IPS-18c (cell line): ENCODE measurements at regions not wholly inside any gene's neighbourhood (a gene's known extent, or its start where the extent isn't known, plus 50 kb on each side); places are given as distances from the start of the nearest gene placed in this dataset.
"Not testable (repeated sequence)": the region's sequence is repeated elsewhere in the genome, so short reads cannot be mapped to it uniquely, and the experiment has no call there.

Experiments
- H3K4me3 ChIP-seq: 2 replicates; pipeline ENCODE4 v1.7.0; 2013; ENCODE audit warnings: low read depth, mild to moderate bottlenecking, low read length, moderate library complexity; ENCODE audit not compliant: insufficient read depth
- H3K9me3 ChIP-seq: one replicate; pipeline ENCODE4 v1.6.1; 2013; ENCODE audit warnings: mild to moderate bottlenecking, low read length, moderate library complexity; ENCODE audit not compliant: control insufficient read depth, insufficient read depth

DNA sequence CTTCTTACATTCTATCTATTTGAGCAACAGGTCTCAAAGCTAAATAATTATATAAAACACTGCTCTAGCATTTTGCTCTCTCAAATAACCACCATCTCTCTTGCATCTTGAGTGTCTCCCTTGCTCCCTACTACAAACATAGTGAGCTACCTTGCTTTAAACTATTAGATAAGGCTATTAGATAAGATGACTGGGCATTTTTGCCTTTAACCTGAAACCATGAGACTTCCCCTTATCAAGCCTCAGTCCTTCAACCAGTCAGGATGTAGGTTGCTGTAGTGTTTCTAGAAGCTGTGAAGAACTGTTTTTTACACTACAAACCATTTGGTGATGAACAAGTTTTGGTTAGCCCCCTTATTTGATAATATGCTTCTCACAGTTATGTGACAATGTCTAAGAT, 115.4 kb upstream of the MAP2 start:
- H3K4me3 ChIP-seq: no peak overlapping the region
- H3K9me3 ChIP-seq: no peaks in the 10 kb centered on the region

DNA sequence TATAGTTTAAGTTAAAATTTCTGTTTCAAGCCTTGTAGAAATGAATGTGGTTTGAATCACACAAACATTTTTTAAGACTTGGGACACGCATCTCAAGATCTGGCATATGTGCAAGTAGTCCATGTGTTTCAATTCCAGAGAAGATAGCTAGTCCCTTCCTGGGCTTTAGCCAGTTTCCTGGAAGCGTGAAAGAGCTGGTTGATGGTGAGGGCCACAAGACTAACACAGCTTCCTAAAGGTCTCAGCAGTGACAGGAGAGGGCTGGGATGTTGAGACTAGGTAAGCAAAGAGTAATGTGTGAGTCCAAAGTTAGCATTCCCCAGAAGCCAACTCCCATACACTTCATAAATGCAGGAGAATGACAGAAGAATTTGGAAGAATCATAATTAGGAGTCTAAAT, 111.9 kb upstream of the MAP2 start:
- H3K4me3 ChIP-seq: no peak overlapping the region
- H3K9me3 ChIP-seq: no peaks in the 10 kb centered on the region

- not testable (repeated sequence) for H3K9me3 ChIP-seq, H3K4me3 ChIP-seq
Measured at GRCh38 chr2:209312450-209312849, 111.4 kb upstream of the MAP2 start.

GRCh38 chr2:209314653-209315052, 109.2 kb upstream of the MAP2 start:
- H3K9me3 ChIP-seq: no peaks in the 10 kb centered on the region
- H3K4me3 ChIP-seq: no peak overlapping the region

DNA sequence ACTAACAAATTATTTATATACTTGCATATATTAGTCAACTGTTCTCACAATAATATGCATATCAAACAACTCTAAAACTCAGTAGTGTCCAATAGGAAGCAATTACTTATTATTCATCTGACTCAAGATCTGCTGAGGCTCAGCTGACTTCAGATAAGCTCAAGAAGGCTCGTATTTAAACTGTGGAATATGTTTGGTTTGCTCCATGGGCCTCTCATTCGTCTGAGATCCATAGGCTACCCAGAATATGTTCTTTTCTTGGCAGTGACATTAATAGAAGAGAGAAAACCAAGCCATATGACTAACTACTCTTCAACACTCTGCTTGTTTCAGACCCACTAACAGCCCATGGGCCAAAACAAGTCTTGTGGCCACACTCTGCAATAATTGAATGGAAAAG, 107.7 kb upstream of the MAP2 start:
- Histone ChIP-seq H3K4me3 (no peak overlapping the region), H3K9me3 (no peaks in the 10 kb centered on the region)

GRCh38 chr2:209321076-209321475, 102.8 kb upstream of the MAP2 start:
- Histone ChIP-seq H3K4me3 (no peak overlapping the region), H3K9me3 (no peaks in the 10 kb centered on the region)

GRCh38 chr2:209321581-209321980, 102.3 kb upstream of the MAP2 start:
- no peak overlapping the region for H3K4me3 ChIP-seq

DNA sequence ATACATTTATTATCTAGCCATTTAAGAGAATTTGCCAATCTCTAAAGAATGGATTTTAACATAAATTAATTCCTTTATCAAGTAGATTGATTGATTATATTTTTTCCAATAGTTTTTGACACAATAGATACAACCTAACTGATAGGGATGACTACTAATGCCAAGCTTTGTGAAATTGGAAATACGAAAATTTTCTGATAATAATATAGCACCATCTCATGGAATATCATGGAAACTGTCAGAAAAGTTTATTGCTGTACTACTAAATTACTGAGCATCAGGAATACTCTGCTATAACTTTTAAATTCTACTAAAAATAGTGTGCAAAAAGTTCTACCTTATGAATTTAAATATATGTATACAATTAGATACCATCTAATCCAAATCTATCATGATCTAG, 101.8 kb upstream of the MAP2 start:
- Histone ChIP-seq H3K9me3 (no peaks in the 10 kb centered on the region), H3K4me3 (no peak overlapping the region)

More at GRCh38 chr2:209321581-209321980, 102.3 kb upstream of the MAP2 start:
- no peaks in the 10 kb centered on the region for H3K9me3 ChIP-seq

DNA sequence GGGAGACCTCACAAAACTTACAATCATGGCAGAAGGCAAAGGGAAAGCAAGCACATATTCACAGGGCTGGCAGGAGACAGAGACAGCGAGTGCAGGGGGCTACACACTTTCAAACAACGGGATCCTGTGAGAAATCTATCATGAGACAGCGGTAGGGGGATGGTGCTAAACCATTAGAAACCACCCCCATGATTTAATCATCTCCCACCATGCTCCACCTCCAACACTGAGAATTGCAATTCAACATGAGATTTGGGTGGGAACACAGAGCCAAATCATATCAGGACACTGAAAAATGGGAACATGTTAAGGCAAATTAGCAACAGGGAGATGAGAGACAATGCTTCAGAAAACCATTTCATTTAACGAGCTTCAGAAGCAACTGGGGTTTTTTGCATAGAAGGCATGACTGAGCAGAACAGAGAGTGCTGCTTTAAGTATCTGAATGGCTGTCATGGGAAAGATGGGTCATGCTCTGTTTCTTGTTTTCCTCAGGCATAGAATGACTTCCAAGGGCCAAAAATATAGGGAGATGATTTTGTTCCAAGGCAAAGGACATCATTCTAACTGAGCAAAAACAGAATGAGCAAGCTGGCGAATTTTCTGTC, 100.8 kb upstream of the MAP2 start:
- no peak overlapping the region for H3K4me3 ChIP-seq

GRCh38 chr2:209323738-209324137, 100.1 kb upstream of the MAP2 start:
- Histone ChIP-seq H3K9me3 (no peaks in the 10 kb centered on the region), H3K4me3 (no peak overlapping the region)

More for the DNA sequence above, 100.8 kb upstream of the MAP2 start:
- H3K9me3 ChIP-seq: no peaks in the 10 kb centered on the region

DNA sequence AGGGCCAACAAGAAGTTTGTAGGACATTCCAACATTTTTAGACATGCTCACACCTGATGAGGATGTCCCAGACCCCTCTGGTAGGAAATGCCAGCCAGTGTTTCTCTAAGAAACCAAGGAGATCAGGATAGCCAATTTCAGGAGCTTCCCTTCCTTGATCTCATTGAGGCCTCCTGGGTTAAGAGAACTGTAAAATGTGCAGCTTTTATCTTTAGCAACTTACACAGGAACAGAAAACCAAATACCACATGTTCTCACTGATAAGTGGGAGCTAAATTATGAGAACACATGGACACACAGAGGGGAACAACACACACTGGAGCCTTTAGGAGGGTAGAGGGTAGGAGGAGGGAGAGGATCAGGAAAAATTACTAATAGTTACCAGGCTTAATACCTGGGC, 99.6 kb upstream of the MAP2 start:
- Histone ChIP-seq H3K4me3 (no peak overlapping the region), H3K9me3 (no peaks in the 10 kb centered on the region)

DNA sequence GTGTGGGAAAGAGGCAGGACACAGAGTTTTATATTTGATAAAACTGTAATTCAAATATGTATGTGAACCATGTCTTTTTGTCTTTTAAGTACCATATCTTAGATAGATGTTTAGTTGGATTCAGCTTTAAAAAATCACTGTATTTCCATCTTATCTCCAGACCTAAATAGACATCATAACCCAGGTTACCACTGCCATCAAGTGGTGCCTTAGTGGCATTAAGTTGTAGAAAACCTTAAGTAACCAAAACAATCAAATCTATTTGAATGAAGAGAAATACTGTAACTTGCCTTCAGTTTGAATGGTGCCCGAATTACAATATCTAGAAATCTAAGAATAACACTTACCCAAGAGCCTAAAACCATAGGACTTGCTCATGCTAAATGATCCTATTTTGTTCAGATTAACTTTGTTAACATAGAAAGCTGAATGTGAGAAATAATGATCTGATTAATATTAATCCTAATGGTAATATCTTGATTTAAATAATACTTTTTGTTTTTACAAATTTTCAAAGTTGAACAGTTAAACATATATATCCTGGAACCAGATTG, 92.5 kb upstream of the MAP2 start:
- H3K4me3 ChIP-seq: no peak overlapping the region
- no peaks in the 10 kb centered on the region for H3K9me3 ChIP-seq

DNA sequence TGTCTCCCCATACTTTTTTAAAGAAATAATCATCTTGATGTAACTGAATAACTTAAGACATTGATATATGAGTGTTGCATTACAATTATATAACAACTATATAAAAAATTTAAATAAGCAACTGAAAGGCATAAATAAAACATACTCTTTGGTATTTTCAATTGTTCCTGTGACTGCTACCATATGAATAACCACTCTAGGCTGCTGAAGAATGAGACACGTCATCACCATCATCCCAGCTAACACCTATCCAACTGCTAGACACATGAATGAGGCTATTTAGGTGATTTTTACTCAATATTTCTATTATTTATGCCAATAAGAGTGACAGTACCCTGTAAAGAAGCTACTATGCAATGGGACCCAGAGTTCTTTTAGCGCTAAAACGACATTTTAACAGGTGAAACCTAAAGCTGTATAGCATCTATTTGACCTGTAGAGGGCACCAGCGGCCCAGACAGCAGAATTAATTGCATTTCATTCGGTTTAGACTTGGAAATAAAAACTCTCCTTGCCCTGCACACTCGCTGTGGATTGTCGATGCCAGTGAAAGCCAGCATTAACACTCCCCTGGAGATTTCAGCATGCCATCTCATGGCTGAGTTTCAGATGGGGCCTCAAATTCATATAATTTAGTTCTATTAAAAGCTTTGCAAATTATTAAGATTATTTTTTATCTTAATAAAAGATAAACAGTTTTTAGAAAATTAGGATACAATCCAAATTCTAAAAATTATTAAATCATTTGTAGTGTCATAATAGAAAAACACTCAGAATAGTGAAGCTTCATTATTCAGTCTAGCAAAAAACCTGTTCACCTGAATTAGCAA, 89.4 kb upstream of the MAP2 start:
- Histone ChIP-seq H3K4me3 (no peak overlapping the region), H3K9me3 (no peaks in the 10 kb centered on the region)

DNA sequence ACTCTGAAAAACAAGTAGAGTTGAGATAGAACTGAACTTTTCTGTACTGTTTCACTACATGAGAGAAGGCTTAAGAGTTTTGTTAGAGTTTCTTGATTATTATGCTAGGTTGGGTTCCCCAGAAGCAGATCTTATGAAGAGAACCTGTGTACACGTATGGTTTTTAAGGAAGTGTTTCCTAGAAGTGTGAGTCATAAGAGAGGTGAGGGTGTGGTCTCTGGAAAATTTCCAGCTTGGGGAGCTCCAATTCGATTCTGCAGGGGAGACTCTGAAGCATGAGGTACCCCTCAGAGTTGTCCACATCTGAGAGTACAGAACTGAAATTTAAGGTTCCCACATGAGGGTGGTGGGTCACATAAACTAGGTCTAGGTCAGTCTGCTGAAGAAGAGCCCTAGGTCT, 83.3 kb upstream of the MAP2 start:
- H3K9me3 ChIP-seq: no peaks in the 10 kb centered on the region
- no peak overlapping the region for H3K4me3 ChIP-seq

DNA sequence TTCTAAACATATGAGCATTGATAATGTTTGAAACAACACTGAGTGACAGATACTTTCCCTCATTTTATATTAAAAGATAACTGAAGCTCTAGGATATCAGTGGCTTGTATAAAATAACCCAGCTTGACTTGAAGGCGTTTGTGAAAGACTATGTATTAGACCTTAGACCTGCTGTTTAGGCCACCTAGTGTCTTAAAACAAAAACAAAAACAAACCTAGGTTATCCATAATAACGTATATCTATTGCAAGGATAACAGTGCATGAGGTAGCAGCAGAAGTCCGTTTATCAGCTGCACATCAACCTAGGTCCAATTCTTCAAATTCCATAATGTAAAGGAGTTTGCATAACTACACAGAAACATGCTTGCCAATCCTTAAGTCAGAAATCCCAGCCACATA, 79.5 kb upstream of the MAP2 start:
- Histone ChIP-seq H3K9me3 (no peaks in the 10 kb centered on the region), H3K4me3 (no peak overlapping the region)

DNA sequence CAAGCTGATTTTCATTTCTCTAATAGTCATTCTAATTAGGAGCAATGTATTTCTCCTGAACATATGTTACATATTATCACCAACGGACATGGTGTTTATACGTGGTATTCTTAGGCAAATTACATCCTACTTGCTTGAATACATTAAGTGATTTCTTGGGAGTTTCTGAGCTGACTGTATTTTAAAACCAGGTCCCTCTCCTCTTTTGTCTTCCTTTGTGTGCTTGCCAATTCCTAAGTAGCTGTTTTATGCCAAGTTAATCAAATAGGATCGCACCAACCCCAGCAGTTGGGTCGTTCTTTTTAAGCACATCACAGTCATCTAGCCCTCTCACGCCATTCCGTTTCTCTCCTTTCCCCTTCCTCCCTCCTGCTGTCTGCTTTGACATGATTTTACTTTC, 75.4 kb upstream of the MAP2 start:
- H3K4me3 ChIP-seq: no peak overlapping the region
- no peaks in the 10 kb centered on the region for H3K9me3 ChIP-seq

DNA sequence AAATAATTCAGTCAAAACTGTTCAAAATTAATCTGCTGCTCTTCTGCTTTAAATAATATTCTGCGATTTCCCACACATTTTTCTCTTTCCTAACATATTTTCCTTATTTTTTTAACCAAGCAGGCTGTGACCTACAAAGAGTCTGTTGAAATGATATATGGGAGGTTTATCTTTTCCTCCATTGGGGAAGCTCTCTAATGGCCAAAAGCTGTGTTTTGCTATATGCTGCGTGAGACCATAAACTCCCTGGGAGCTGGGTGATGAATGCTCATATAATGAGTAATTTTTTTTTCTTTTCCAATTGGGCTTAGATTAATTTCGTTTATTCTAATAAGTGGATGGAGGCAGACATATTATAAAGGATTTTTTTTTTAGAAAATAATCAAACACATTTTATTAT, 72.2 kb upstream of the MAP2 start:
- H3K4me3 ChIP-seq: no peak overlapping the region
- H3K9me3 ChIP-seq: peaks cover 3% of the 10 kb centered on the region

DNA sequence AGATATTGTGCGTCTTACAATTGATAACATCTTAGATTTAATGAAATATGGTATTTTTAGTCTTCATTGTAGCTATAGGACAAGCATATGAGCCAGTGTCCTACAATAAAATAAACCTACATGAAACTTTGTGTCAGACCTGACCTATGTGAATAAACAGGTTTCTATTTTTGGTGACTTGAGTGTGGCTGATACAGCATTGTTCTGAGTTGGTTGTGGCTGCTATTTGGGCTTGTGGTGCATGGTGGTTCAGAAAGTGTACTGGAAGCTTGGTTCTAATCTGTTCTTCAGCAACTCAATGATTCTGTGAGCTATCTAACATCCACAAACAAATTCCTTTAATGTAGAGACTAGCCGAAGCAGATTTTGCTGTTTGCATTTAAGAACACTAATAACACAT, 64.9 kb upstream of the MAP2 start:
- peaks cover 3% of the 10 kb centered on the region for H3K9me3 ChIP-seq
- no peak overlapping the region for H3K4me3 ChIP-seq
